ENCODE measurements at regions not wholly inside any gene's neighbourhood (a gene's known extent, or its start where the extent isn't known, plus 50 kb on each side); places are given as distances from the start of the nearest gene placed in this dataset.

GRCh38 chr4:23741681-23742191 is 148.1 kb downstream of the PPARGC1A start:
- no peak for TF ChIP-seq SPI1 (IDR thresholded peaks at IDR 0.05; ENCODE audit: low read depth, low read length)
- no peak for TF ChIP-seq POU2F2 (IDR thresholded peaks at IDR 0.05; ENCODE audit: low read depth, low read length)
- TF ChIP-seq POLR2A (IDR thresholded peaks at IDR 0.05; ENCODE audit: low read depth, low read length): no peak
- TF ChIP-seq POLR2AphosphoS5 (IDR thresholded peaks at IDR 0.05; ENCODE audit: low read depth, low read length): no peak
- DNase-seq (ENCODE audit: insufficient read length, low spot score): no peak
- FAIRE-seq: no peak

GRCh38 chr4:23737571-23737970 is 152.3 kb downstream of the PPARGC1A start:
- no peak for TF ChIP-seq POLR2A (IDR thresholded peaks at IDR 0.05; ENCODE audit: low read depth, low read length)
- TF ChIP-seq POU2F2 (IDR thresholded peaks at IDR 0.05; ENCODE audit: low read depth, low read length): no peak
- TF ChIP-seq POLR2AphosphoS5 (IDR thresholded peaks at IDR 0.05; ENCODE audit: low read depth, low read length): no peak
- no peak for TF ChIP-seq PAX5 (IDR thresholded peaks at IDR 0.05; ENCODE audit: insufficient read depth, low read length, severe bottlenecking)
- no peak for TF ChIP-seq SPI1 (IDR thresholded peaks at IDR 0.05; ENCODE audit: low read depth, low read length)
- no peak for TF ChIP-seq TAF1 (IDR thresholded peaks at IDR 0.05; ENCODE audit: low read depth, low read length)
- DNase-seq (ENCODE audit: insufficient read length, low spot score) (no peak), FAIRE-seq (no peak)

GRCh38 chr4:23736466-23736865 is 153.4 kb downstream of the PPARGC1A start:
- TF ChIP-seq POLR2A (IDR thresholded peaks at IDR 0.05; ENCODE audit: low read depth, low read length): no peak
- TF ChIP-seq TAF1 (IDR thresholded peaks at IDR 0.05; ENCODE audit: low read depth, low read length): no peak
- no peak for TF ChIP-seq SPI1 (IDR thresholded peaks at IDR 0.05; ENCODE audit: low read depth, low read length)
- TF ChIP-seq PAX5 (IDR thresholded peaks at IDR 0.05; ENCODE audit: insufficient read depth, low read length, severe bottlenecking): no peak
- TF ChIP-seq POU2F2 (IDR thresholded peaks at IDR 0.05; ENCODE audit: low read depth, low read length): no peak
- no peak for TF ChIP-seq POLR2AphosphoS5 (IDR thresholded peaks at IDR 0.05; ENCODE audit: low read depth, low read length)
- DNase-seq (ENCODE audit: insufficient read length, low spot score): no peak
- no peak for FAIRE-seq

GRCh38 chr4:23734000-23734399 is 155.8 kb downstream of the PPARGC1A start:
- TF ChIP-seq TAF1 (IDR thresholded peaks at IDR 0.05; ENCODE audit: low read depth, low read length): no peak
- FAIRE-seq: no peak
- no peak for DNase-seq (ENCODE audit: insufficient read length, low spot score)

GRCh38 chr4:23733476-23733875 is 156.4 kb downstream of the PPARGC1A start:
- DNase-seq (ENCODE audit: insufficient read length, low spot score) (no peak), FAIRE-seq (no peak)
- TF ChIP-seq POLR2AphosphoS5 (IDR thresholded peaks at IDR 0.05; ENCODE audit: low read depth, low read length) (no peak), SPI1 (IDR thresholded peaks at IDR 0.05; ENCODE audit: low read depth, low read length) (no peak), POU2F2 (IDR thresholded peaks at IDR 0.05; ENCODE audit: low read depth, low read length) (no peak), TAF1 (IDR thresholded peaks at IDR 0.05; ENCODE audit: low read depth, low read length) (no peak), POLR2A (IDR thresholded peaks at IDR 0.05; ENCODE audit: low read depth, low read length) (no peak), PAX5 (IDR thresholded peaks at IDR 0.05; ENCODE audit: insufficient read depth, low read length, severe bottlenecking) (no peak)

- FAIRE-seq: no peak
- TF ChIP-seq POU2F2 (IDR thresholded peaks at IDR 0.05; ENCODE audit: low read depth, low read length) (no peak), POLR2A (IDR thresholded peaks at IDR 0.05; ENCODE audit: low read depth, low read length) (no peak), SPI1 (IDR thresholded peaks at IDR 0.05; ENCODE audit: low read depth, low read length) (no peak), TAF1 (IDR thresholded peaks at IDR 0.05; ENCODE audit: low read depth, low read length) (no peak), POLR2AphosphoS5 (IDR thresholded peaks at IDR 0.05; ENCODE audit: low read depth, low read length) (no peak), PAX5 (IDR thresholded peaks at IDR 0.05; ENCODE audit: insufficient read depth, low read length, severe bottlenecking) (no peak)
- DNase-seq (ENCODE audit: insufficient read length, low spot score): no peak
These were observed 158.8 kb downstream of the PPARGC1A start for GRCh38 chr4:23730998-23731397.

GRCh38 chr4:23728971-23729370 is 160.9 kb downstream of the PPARGC1A start:
- DNase-seq (ENCODE audit: insufficient read length, low spot score) (no peak), FAIRE-seq (no peak)
- no peak for TF ChIP-seq TAF1 (IDR thresholded peaks at IDR 0.05; ENCODE audit: low read depth, low read length)
- TF ChIP-seq POLR2A (IDR thresholded peaks at IDR 0.05; ENCODE audit: low read depth, low read length): no peak
- TF ChIP-seq SPI1 (IDR thresholded peaks at IDR 0.05; ENCODE audit: low read depth, low read length): no peak
- no peak for TF ChIP-seq POU2F2 (IDR thresholded peaks at IDR 0.05; ENCODE audit: low read depth, low read length)
- TF ChIP-seq POLR2AphosphoS5 (IDR thresholded peaks at IDR 0.05; ENCODE audit: low read depth, low read length): no peak
- no peak for TF ChIP-seq PAX5 (IDR thresholded peaks at IDR 0.05; ENCODE audit: insufficient read depth, low read length, severe bottlenecking)

GRCh38 chr4:23728393-23728792 is 161.5 kb downstream of the PPARGC1A start:
- DNase-seq (ENCODE audit: insufficient read length, low spot score) (no peak), FAIRE-seq (no peak)
- TF ChIP-seq POLR2A (IDR thresholded peaks at IDR 0.05; ENCODE audit: low read depth, low read length) (no peak), POU2F2 (IDR thresholded peaks at IDR 0.05; ENCODE audit: low read depth, low read length) (no peak), PAX5 (IDR thresholded peaks at IDR 0.05; ENCODE audit: insufficient read depth, low read length, severe bottlenecking) (no peak), POLR2AphosphoS5 (IDR thresholded peaks at IDR 0.05; ENCODE audit: low read depth, low read length) (no peak), SPI1 (IDR thresholded peaks at IDR 0.05; ENCODE audit: low read depth, low read length) (no peak)

- DNase-seq (ENCODE audit: insufficient read length, low spot score): no peak
- TF ChIP-seq POU2F2 (IDR thresholded peaks at IDR 0.05; ENCODE audit: low read depth, low read length) (no peak), PAX5 (IDR thresholded peaks at IDR 0.05; ENCODE audit: insufficient read depth, low read length, severe bottlenecking) (no peak), TAF1 (IDR thresholded peaks at IDR 0.05; ENCODE audit: low read depth, low read length) (no peak), POLR2A (IDR thresholded peaks at IDR 0.05; ENCODE audit: low read depth, low read length) (no peak), SPI1 (IDR thresholded peaks at IDR 0.05; ENCODE audit: low read depth, low read length) (no peak), POLR2AphosphoS5 (IDR thresholded peaks at IDR 0.05; ENCODE audit: low read depth, low read length) (no peak)
- no peak for FAIRE-seq
These were observed 169.3 kb downstream of the PPARGC1A start for GRCh38 chr4:23720556-23720955.

GRCh38 chr4:23718435-23718834 is 171.4 kb downstream of the PPARGC1A start:
- TF ChIP-seq POLR2A (IDR thresholded peaks at IDR 0.05; ENCODE audit: low read depth, low read length): no peak
- TF ChIP-seq PAX5 (IDR thresholded peaks at IDR 0.05; ENCODE audit: insufficient read depth, low read length, severe bottlenecking): no peak
- no peak for TF ChIP-seq POU2F2 (IDR thresholded peaks at IDR 0.05; ENCODE audit: low read depth, low read length)
- no peak for TF ChIP-seq TAF1 (IDR thresholded peaks at IDR 0.05; ENCODE audit: low read depth, low read length)
- no peak for TF ChIP-seq POLR2AphosphoS5 (IDR thresholded peaks at IDR 0.05; ENCODE audit: low read depth, low read length)
- no peak for TF ChIP-seq SPI1 (IDR thresholded peaks at IDR 0.05; ENCODE audit: low read depth, low read length)
- FAIRE-seq: no peak

More at GRCh38 chr4:23718435-23718834, 171.4 kb downstream of the PPARGC1A start:
- DNase-seq (ENCODE audit: insufficient read length, low spot score): no peak

Data from GM12891 (cell line).